K562 (cell line): ENCODE measurements at regions not wholly inside any gene's neighbourhood (a gene's known extent, or its start where the extent isn't known, plus 50 kb on each side); places are given as distances from the start of the nearest gene placed in this dataset.

ENCODE experiments used
- ATAC-seq: fragments of 200-7000 bp; cut with Tn5 transposase; 3 replicates; pipeline ENCODE4 v1.9.1; 2020; ENCODE audit warnings: moderate library complexity
- BruUV-seq: library from RNA; stranded (reverse); fragments of 400-500 nt; replicated peaks from 2 replicates; lab custom pipeline; 2021; lab: Mats Ljungman, UMichigan
- CTCF ChIA-PET: fragments of 300-600 bp; formaldehyde crosslinking; extraction: SDS; loops from one replicate; lab custom pipeline; 2021; ENCODE audit warnings: low intra/inter-chr PET ratio; lab: Yijun Ruan, JAX
- POLR2A ChIA-PET: fragments of 300-600, 350-650 bp; sonication (Branson Sonifier 250); formaldehyde crosslinking; extraction: SDS; loops from one replicate; lab custom pipeline; 2021; ENCODE audit warnings: antibody characterized with exemption, inconsistent platforms; lab: Yijun Ruan, JAX
- DNase-seq, 4 experiments: peaks; one replicate each; pipeline versions ENCODE4 v3.0.0 to v3.0.0-alpha.2; 2011 to 2018; ENCODE audit warnings: low spot score in 3 of 4, mixed read lengths in 3 of 4; ENCODE audit errors: extremely low read depth in 1 of 4
- FAIRE-seq: peaks from 2 replicates; lab custom pipeline; 2011; peaks lifted over from hg19 to GRCh38; lab: Jason Lieb, UNC
- H2AFZ ChIP-seq: 2 replicates; pipeline ENCODE4 v1.6.0; 2011; ENCODE audit warnings: low read depth, low read length, control low read depth, inconsistent platforms
- H3K27ac ChIP-seq: fragments of 200-600 bp; 3 replicates; pipeline ENCODE4 v1.8.0; 2011; ENCODE audit warnings: low read depth, mild to moderate bottlenecking, control low read depth, inconsistent platforms, low read length, moderate library complexity, mixed read lengths; ENCODE audit errors: extremely low read depth
- H3K27me3 ChIP-seq, 2 experiments: fragments of 300-600 bp in 1 of 2; 2 replicates in 1 of 2; 3 replicates in 1 of 2; pipeline versions ENCODE4 v1.6.0 to v1.8.0; 2011; ENCODE audit warnings: inconsistent platforms in 2 of 2, low read length in 2 of 2, mild to moderate bottlenecking in 1 of 2, mixed read lengths in 1 of 2, moderate library complexity in 1 of 2; ENCODE audit not compliant: control insufficient read depth in 2 of 2, insufficient read depth in 2 of 2
- H3K36me3 ChIP-seq: fragments of 300-600 bp; 3 replicates; pipeline ENCODE4 v1.8.0; 2011; ENCODE audit warnings: mild to moderate bottlenecking, low read length, inconsistent platforms; ENCODE audit not compliant: control insufficient read depth, insufficient read depth
- H3K4me1 ChIP-seq, 2 experiments: fragments of 200-600 bp in 1 of 2; replicated peaks in 1 of 2; 2 replicates in 1 of 2; 3 replicates in 1 of 2; pipeline versions ENCODE4 v1.5.1 to v1.8.0; 2011; ENCODE audit warnings: inconsistent platforms in 2 of 2, low read length in 2 of 2, mild to moderate bottlenecking in 1 of 2, mixed read lengths in 1 of 2, moderate library complexity in 1 of 2; ENCODE audit not compliant: control insufficient read depth in 2 of 2, insufficient read depth in 2 of 2
- H3K4me2 ChIP-seq: 2 replicates; pipeline ENCODE4 v1.6.1; 2011; ENCODE audit warnings: low read length, control low read depth, inconsistent platforms, mixed read lengths; ENCODE audit not compliant: insufficient read depth
- H3K4me3 ChIP-seq: fragments of 200-600 bp; sonication (generic), shearing (Covaris generic); 2 replicates; pipeline ENCODE4 v1.5.1; 2016; ENCODE audit warnings: control low read depth, inconsistent platforms
- H3K79me2 ChIP-seq: fragments of 200-600 bp; 3 replicates; pipeline ENCODE4 v1.8.0; 2011; ENCODE audit warnings: low read length, inconsistent platforms; ENCODE audit not compliant: control insufficient read depth, insufficient read depth
- H3K9ac ChIP-seq, 2 experiments: 2 replicates each; pipeline versions ENCODE4 v1.6.0 to v1.6.1; 2011; ENCODE audit warnings: low read depth in 2 of 2, low read length in 2 of 2, control low read depth in 1 of 2, inconsistent platforms in 1 of 2, mild to moderate bottlenecking in 1 of 2, mixed read lengths in 1 of 2; ENCODE audit not compliant: insufficient read depth in 1 of 2
- H3K9me1 ChIP-seq: one replicate; pipeline ENCODE4 v1.6.0; 2011; ENCODE audit warnings: inconsistent platforms, mild to moderate bottlenecking, low read length, moderate library complexity; ENCODE audit not compliant: control insufficient read depth, insufficient read depth
- H3K9me3 ChIP-seq: replicated peaks from 2 replicates; pipeline ENCODE4 v1.5.1; 2011; ENCODE audit warnings: low read depth, low read length, inconsistent platforms; ENCODE audit not compliant: control insufficient read depth, insufficient read depth
- H4K20me1 ChIP-seq: replicated peaks from 2 replicates; pipeline ENCODE4 v1.6.1; 2011; ENCODE audit warnings: low read length, inconsistent platforms, mixed read lengths; ENCODE audit not compliant: control insufficient read depth, insufficient read depth
- BHLHE40 ChIP-seq: IDR thresholded peaks from 2 replicates; pipeline ENCODE4 v1.6.1; 2011; ENCODE audit warnings: low read length, improper control_type of control experiment
- CBFA2T3 ChIP-seq: fragments of 450-650 bp; IDR thresholded peaks from 2 replicates; pipeline ENCODE4 v1.6.1; 2017
- CBX5 ChIP-seq: IDR thresholded peaks from 2 replicates; pipeline ENCODE4 v1.6.1; 2014; ENCODE audit warnings: low read depth, borderline replicate concordance
- CHD1 ChIP-seq: fragments of 200-600 bp; sonication (generic); IDR thresholded peaks from one replicate; pipeline ENCODE4 v1.6.1; 2012; ENCODE audit warnings: mild to moderate bottlenecking, moderate library complexity, low read length, inconsistent platforms
- E2F3 ChIP-seq: fragments of 250-450 bp; sonication (Bioruptor Pico); IDR thresholded peaks from 2 replicates; pipeline ENCODE4 v1.4.0; 2020; ENCODE audit warnings: mild to moderate bottlenecking
- LEF1 ChIP-seq: fragments of 450-650 bp; IDR thresholded peaks from 2 replicates; pipeline ENCODE4 v1.6.1; 2016; ENCODE audit warnings: mild to moderate bottlenecking
- NFXL1 ChIP-seq: fragments of 450-650 bp; formaldehyde crosslinking; IDR thresholded peaks from 2 replicates; pipeline ENCODE4 v1.4.0; 2021; ENCODE audit warnings: mild to moderate bottlenecking
- NR1H2 ChIP-seq: sonication (generic); formaldehyde crosslinking; IDR thresholded peaks from 2 replicates; pipeline ENCODE4 v1.4.0; 2020; ENCODE audit warnings: mild to moderate bottlenecking, missing genetic modification reagents
- SAFB ChIP-seq: fragments of 200-400 bp; formaldehyde crosslinking; IDR thresholded peaks from 2 replicates; pipeline ENCODE4 v1.6.1; 2017; ENCODE audit warnings: low read depth, low read length, borderline replicate concordance
- TARDBP ChIP-seq: fragments of 450-650 bp; IDR thresholded peaks from 2 replicates; pipeline ENCODE4 v1.6.1; 2016
- TCF7L2 ChIP-seq: fragments of 150-350 bp; IDR thresholded peaks from 2 replicates; pipeline ENCODE4 v1.6.1; 2016; ENCODE audit warnings: low read depth, mild to moderate bottlenecking, low read length, moderate library complexity
- ZBTB17 ChIP-seq: fragments of 450-650 bp; formaldehyde crosslinking; IDR thresholded peaks from 2 replicates; pipeline ENCODE4 v1.4.0; 2020; ENCODE audit warnings: mild to moderate bottlenecking
- ZBTB26 ChIP-seq: fragments of 450-650 bp; formaldehyde crosslinking; IDR thresholded peaks from 2 replicates; pipeline ENCODE4 v1.4.0; 2022; ENCODE audit warnings: missing genetic modification characterization
- ZMIZ1 ChIP-seq, 2 experiments: fragments of 150-350 bp in 1 of 2; IDR thresholded peaks; 2 replicates each; pipeline ENCODE4 v1.6.1; 2012 to 2016; ENCODE audit warnings: low read depth in 2 of 2, low read length in 2 of 2, mild to moderate bottlenecking in 1 of 2, moderate library complexity in 1 of 2
- ZNF239 ChIP-seq: fragments of 250-450 bp; sonication (Bioruptor Pico); IDR thresholded peaks from 2 replicates; pipeline ENCODE4 v1.4.0; 2020; ENCODE audit warnings: mild to moderate bottlenecking
- ZNF764 ChIP-seq: fragments of 250-450 bp; sonication (Bioruptor Pico); IDR thresholded peaks from 2 replicates; pipeline ENCODE4 v1.4.0; 2020; ENCODE audit warnings: low read depth, mild to moderate bottlenecking, moderate library complexity
- WGBS: fragments of 100-300 bp; shearing (Covaris generic); methylation state at CpG from one replicate; pipeline ENCODE4 v1.1.6; 2016; ENCODE audit warnings: low coverage, mixed read lengths; ENCODE audit not compliant: insufficient coverage; ENCODE audit errors: missing lambda C conversion rate; 5-methylcytosine and 5-hydroxymethylcytosine counted together
- in situ Hi-C: fragments of 300-500 bp; cut with MboI; formaldehyde crosslinking; loops from 4 replicates; pipeline ENCODE4 v1.15.0; 2018; ENCODE audit warnings: inconsistent platforms, mixed read lengths
- intact Hi-C: fragments of 100-400 bp; cut with micrococcal nuclease; formaldehyde crosslinking; loops from 2 replicates; pipeline ENCODE4 v1.14.2; 2022
- TF ChIP-seq, protein P1 (sequence below): fragments of 450-650 bp; IDR thresholded peaks from one replicate; pipeline ENCODE4 v1.6.1; 2018; ENCODE audit warnings: mild to moderate bottlenecking, moderate library complexity; ENCODE audit not compliant: partially characterized antibody
- TF ChIP-seq, protein P2 (sequence below): fragments of 250-450 bp; sonication (Bioruptor Pico); IDR thresholded peaks from 2 replicates; pipeline ENCODE4 v1.9.0; 2021; ENCODE audit warnings: mild to moderate bottlenecking, inconsistent platforms

GRCh38 chr6:105802703-105803102 is 283.4 kb upstream of the PRDM1 start:
- Histone ChIP-seq H3K9ac (no peak overlapping the region), H3K79me2 (no peaks in the 10 kb centered on the region), H2AFZ (no peak overlapping the region), H3K9me1 (no peaks in the 10 kb centered on the region), H3K4me3 (no peak overlapping the region)
- FAIRE-seq (no peak), ATAC-seq (no peak)
- no TSS peak for BruUV-seq
- TF ChIP-seq ZNF239 (no peak), CBX5 (no peak), BHLHE40 (no peak), ZBTB17 (CRISPR knock-in tag) (no peak), CHD1 (no peak), E2F3 (no peak), LEF1 (no peak), ZMIZ1 (IDR thresholded peaks at IDR 0.05; ENCODE audit: low read depth in 2 of 2, low read length in 2 of 2) (no peak), ZNF764 (CRISPR knock-in tag) (no peak), CBFA2T3 (no peak), NFXL1 (CRISPR knock-in tag) (no peak), SAFB (no peak), TCF7L2 (no peak), TARDBP (no peak), ZBTB26 (no peak), NR1H2 (no peak)
- TF ChIP-seq, protein P1, sequence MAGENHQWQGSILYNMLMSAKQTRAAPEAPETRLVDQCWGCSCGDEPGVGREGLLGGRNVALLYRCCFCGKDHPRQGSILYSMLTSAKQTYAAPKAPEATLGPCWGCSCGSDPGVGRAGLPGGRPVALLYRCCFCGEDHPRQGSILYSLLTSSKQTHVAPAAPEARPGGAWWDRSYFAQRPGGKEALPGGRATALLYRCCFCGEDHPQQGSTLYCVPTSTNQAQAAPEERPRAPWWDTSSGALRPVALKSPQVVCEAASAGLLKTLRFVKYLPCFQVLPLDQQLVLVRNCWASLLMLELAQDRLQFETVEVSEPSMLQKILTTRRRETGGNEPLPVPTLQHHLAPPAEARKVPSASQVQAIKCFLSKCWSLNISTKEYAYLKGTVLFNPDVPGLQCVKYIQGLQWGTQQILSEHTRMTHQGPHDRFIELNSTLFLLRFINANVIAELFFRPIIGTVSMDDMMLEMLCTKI, result no peak
- TF ChIP-seq, protein P2, sequence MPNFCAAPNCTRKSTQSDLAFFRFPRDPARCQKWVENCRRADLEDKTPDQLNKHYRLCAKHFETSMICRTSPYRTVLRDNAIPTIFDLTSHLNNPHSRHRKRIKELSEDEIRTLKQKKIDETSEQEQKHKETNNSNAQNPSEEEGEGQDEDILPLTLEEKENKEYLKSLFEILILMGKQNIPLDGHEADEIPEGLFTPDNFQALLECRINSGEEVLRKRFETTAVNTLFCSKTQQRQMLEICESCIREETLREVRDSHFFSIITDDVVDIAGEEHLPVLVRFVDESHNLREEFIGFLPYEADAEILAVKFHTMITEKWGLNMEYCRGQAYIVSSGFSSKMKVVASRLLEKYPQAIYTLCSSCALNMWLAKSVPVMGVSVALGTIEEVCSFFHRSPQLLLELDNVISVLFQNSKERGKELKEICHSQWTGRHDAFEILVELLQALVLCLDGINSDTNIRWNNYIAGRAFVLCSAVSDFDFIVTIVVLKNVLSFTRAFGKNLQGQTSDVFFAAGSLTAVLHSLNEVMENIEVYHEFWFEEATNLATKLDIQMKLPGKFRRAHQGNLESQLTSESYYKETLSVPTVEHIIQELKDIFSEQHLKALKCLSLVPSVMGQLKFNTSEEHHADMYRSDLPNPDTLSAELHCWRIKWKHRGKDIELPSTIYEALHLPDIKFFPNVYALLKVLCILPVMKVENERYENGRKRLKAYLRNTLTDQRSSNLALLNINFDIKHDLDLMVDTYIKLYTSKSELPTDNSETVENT, result no peak
- TF ChIP-seq, all 486 proteins: peak for 0
- DNase-seq, result no peak
- intact Hi-C loops, result no loop called here
- H3K36me3 ChIP-seq, result no peaks in the 10 kb centered on the region
- CTCF ChIA-PET, result no interaction called here
- peaks cover 0 to 25% of the 10 kb centered on the region in 2 experiments; a peak in 3 of 5 replicates for H3K4me1 ChIP-seq
- no peaks in the 10 kb centered on the region for H4K20me1 ChIP-seq
- in situ Hi-C loops, result no loop called here
- H3K27ac ChIP-seq, result no peak overlapping the region
- WGBS, result 46% methylated on average over 3 of the region's 3 CpGs
- H3K27me3 ChIP-seq, result no peaks in the 10 kb centered on the region
- no peaks in the 10 kb centered on the region for H3K9me3 ChIP-seq
- POLR2A ChIA-PET, result interaction anchor here (1.0 kb wide), 1 partner anchor 10 kb away, joined by 3 read pairs; no protein-coding TSS in a partner anchor
- no peak overlapping the region for H3K4me2 ChIP-seq
